ENCODE measurements at regions not wholly inside any gene's neighbourhood (a gene's known extent, or its start where the extent isn't known, plus 50 kb on each side); places are given as distances from the start of the nearest gene placed in this dataset.

GRCh38 chr6:133184798-133185372, 56.3 kb upstream of the EYA4 start:
- TF ChIP-seq CTCF (IDR thresholded peaks at IDR 0.05; ENCODE audit: low read length) (peak; percentile 56), EZH2 (IDR thresholded peaks at IDR 0.05; ENCODE audit: borderline replicate concordance, low read length) (no peak)

Data from OCI-LY1 (cell line).